ENCODE measurements at regions not wholly inside any gene's neighbourhood (a gene's known extent, or its start where the extent isn't known, plus 50 kb on each side); places are given as distances from the start of the nearest gene placed in this dataset.

DNA sequence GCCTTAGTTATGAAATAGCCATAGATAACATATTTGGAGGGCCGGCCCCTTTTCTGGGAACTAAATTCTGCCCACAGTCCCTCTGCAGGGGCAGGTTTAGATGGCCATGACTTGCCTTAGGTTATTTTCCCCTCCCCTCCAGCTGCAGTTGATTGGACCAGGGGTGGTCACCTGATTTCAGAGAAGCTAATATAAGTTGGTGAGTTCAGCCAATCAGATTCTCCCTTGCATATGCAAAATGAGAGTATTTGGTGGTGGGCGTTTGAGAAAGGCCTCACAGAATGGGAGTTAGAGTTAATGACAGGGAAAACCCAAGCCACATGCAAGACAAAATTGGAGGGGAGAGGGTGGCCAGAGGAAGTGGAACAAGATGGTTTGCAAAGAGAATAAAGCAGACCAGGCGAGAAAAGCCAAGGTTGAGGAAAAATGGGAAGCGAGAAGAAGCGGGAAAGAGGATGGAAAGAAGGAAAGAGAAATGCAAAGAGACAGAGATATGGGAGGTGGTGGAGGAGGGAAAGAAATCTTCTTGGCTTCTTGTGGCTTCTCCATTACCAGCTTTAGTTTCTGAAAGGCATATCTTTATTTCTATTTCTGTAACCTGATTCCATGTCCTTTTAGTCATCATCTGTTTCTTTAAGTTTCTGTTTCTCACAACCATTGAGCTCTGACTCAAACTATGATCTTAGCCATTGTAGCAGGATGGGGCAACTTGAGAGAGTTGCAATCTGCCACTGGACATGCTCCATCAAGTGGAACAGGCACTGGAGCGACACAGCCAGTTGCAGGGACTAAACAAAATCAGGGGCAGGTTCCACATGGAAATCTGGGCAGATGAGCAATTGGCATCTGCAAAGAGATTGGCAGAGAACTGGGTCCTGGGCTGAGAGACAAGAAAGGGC lies 108.1 kb upstream of the SIX3 start:
- TF ChIP-seq, protein P1, sequence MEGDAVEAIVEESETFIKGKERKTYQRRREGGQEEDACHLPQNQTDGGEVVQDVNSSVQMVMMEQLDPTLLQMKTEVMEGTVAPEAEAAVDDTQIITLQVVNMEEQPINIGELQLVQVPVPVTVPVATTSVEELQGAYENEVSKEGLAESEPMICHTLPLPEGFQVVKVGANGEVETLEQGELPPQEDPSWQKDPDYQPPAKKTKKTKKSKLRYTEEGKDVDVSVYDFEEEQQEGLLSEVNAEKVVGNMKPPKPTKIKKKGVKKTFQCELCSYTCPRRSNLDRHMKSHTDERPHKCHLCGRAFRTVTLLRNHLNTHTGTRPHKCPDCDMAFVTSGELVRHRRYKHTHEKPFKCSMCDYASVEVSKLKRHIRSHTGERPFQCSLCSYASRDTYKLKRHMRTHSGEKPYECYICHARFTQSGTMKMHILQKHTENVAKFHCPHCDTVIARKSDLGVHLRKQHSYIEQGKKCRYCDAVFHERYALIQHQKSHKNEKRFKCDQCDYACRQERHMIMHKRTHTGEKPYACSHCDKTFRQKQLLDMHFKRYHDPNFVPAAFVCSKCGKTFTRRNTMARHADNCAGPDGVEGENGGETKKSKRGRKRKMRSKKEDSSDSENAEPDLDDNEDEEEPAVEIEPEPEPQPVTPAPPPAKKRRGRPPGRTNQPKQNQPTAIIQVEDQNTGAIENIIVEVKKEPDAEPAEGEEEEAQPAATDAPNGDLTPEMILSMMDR (conservative IDR thresholded peaks at IDR 0.05; ENCODE audit: low read depth, low read length): no peak
- TF ChIP-seq EZH2 (IDR thresholded peaks at IDR 0.05; ENCODE audit: low read length, unreplicated experiment): no peak

Measured in PC-3 (cell line).